MCF 10A (cell line): ENCODE measurements at regions not wholly inside any gene's neighbourhood (a gene's known extent, or its start where the extent isn't known, plus 50 kb on each side); places are given as distances from the start of the nearest gene placed in this dataset.

Experiments used
- BruUV-seq: library from RNA; stranded (reverse); fragments of 400-500 nt; replicated peaks from 2 replicates; lab custom pipeline; 2021; lab: Mats Ljungman, UMichigan
- CTCF ChIA-PET: fragments of 300-600 bp; sonication (Branson Sonifier 250); formaldehyde crosslinking; extraction: SDS; loops from one replicate; lab custom pipeline; 2021; ENCODE audit warnings: antibody characterized with exemption, inconsistent platforms; lab: Yijun Ruan, JAX
- POLR2A ChIA-PET: fragments of 300-600, 350-650 bp; sonication (Branson Sonifier 250); formaldehyde crosslinking; extraction: SDS; loops from one replicate; lab custom pipeline; 2020; ENCODE audit warnings: antibody characterized with exemption, inconsistent platforms; lab: Yijun Ruan, JAX
- DNase-seq: peaks from one replicate; pipeline ENCODE4 v3.0.0-alpha.2; 2018; ENCODE audit not compliant: unreplicated experiment
- H3K27ac Mint-ChIP-seq: one replicate; pipeline ENCODE4 v1.8.0; 2022; ENCODE audit warnings: mild to moderate bottlenecking, low read depth, mixed read lengths; ENCODE audit not compliant: unreplicated experiment
- H3K27me3 Mint-ChIP-seq: one replicate; pipeline ENCODE4 v1.8.0; 2022; ENCODE audit warnings: mixed read lengths; ENCODE audit not compliant: insufficient read depth, unreplicated experiment
- H3K36me3 Mint-ChIP-seq: one replicate; pipeline ENCODE4 v1.8.0; 2022; ENCODE audit warnings: mild to moderate bottlenecking, moderate library complexity, mixed read lengths; ENCODE audit not compliant: insufficient read depth, unreplicated experiment
- H3K4me1 Mint-ChIP-seq: one replicate; pipeline ENCODE4 v1.8.0; 2022; ENCODE audit warnings: mixed read lengths; ENCODE audit not compliant: insufficient read depth, unreplicated experiment
- H3K4me3 Mint-ChIP-seq: one replicate; pipeline ENCODE4 v1.8.0; 2022; ENCODE audit warnings: mild to moderate bottlenecking, moderate library complexity, mixed read lengths; ENCODE audit not compliant: unreplicated experiment
- H3K9me3 Mint-ChIP-seq: one replicate; pipeline ENCODE4 v1.8.0; 2022; ENCODE audit warnings: mixed read lengths; ENCODE audit not compliant: unreplicated experiment
- CTCF ChIP-seq: fragments of 200-600 bp; IDR thresholded peaks from one replicate; pipeline ENCODE4 v1.8.0; 2022; ENCODE audit warnings: antibody characterized with exemption, mild to moderate bottlenecking; ENCODE audit not compliant: unreplicated experiment
- intact Hi-C: fragments of 100-400 bp; cut with micrococcal nuclease; formaldehyde crosslinking; loops from 2 replicates; pipeline ENCODE4 v1.14.1; 2022

GRCh38 chr10:33783078-33783477 is 448.6 kb upstream of the NRP1 start:
- H3K4me1 Mint-ChIP-seq = no peaks in the 10 kb centered on the region
- intact Hi-C loops = no loop called here
- H3K27ac Mint-ChIP-seq = no peak overlapping the region
- TF ChIP-seq CTCF = no peak
- no peaks in the 10 kb centered on the region for H3K36me3 Mint-ChIP-seq
- H3K9me3 Mint-ChIP-seq = no peaks in the 10 kb centered on the region
- POLR2A ChIA-PET = interaction anchor here (0.5 kb wide), 1 partner anchor 549 kb away, joined by 4 read pairs; no protein-coding TSS in a partner anchor
- DNase-seq = no peak
- H3K27me3 Mint-ChIP-seq = no peaks in the 10 kb centered on the region
- BruUV-seq = no TSS peak
- no peak overlapping the region for H3K4me3 Mint-ChIP-seq
- CTCF ChIA-PET = no interaction called here

GRCh38 chr10:33781606-33782395 is 447.3 kb upstream of the NRP1 start:
- H3K4me1 Mint-ChIP-seq = no peaks in the 10 kb centered on the region
- no peaks in the 10 kb centered on the region for H3K9me3 Mint-ChIP-seq
- no peak overlapping the region for H3K4me3 Mint-ChIP-seq
- ChIA-PET CTCF (interaction anchor here (0.6 kb wide), 1 partner anchor 1452 kb away, joined by 4 read pairs; no protein-coding TSS in a partner anchor), POLR2A (no interaction called here)
- intact Hi-C loops = no loop called here
- no peak overlapping the region for H3K27ac Mint-ChIP-seq
- H3K36me3 Mint-ChIP-seq = no peaks in the 10 kb centered on the region
- TF ChIP-seq CTCF = no peak
- BruUV-seq = no TSS peak
- no peak for DNase-seq
- no peaks in the 10 kb centered on the region for H3K27me3 Mint-ChIP-seq

DNA sequence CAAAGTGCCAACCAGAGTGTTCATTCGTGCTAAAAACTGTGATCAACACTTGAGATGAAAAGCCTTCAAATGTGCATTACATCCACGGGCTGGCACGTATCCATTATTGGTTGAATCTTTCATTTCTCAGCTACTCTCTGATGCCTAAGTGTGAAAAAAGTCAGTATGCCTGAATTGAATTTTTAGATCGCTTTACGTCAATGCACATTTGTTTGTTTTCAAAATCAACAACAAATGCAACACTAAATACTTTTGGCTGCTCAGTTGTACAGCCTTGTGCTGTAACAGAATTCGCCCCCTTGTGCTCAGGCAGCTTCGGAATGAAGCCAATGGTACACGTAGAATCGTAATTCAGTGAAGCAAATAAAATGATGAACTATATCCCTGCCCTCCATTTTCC is 446.5 kb upstream of the NRP1 start:
- H3K9me3 Mint-ChIP-seq = no peaks in the 10 kb centered on the region
- ChIA-PET POLR2A (no interaction called here), CTCF (no interaction called here)
- H3K27ac Mint-ChIP-seq = no peak overlapping the region
- no peaks in the 10 kb centered on the region for H3K27me3 Mint-ChIP-seq
- no TSS peak for BruUV-seq
- no peaks in the 10 kb centered on the region for H3K4me1 Mint-ChIP-seq
- H3K4me3 Mint-ChIP-seq = no peak overlapping the region
- no peaks in the 10 kb centered on the region for H3K36me3 Mint-ChIP-seq
- no peak for DNase-seq
- intact Hi-C loops = no loop called here
- no peak for TF ChIP-seq CTCF

DNA sequence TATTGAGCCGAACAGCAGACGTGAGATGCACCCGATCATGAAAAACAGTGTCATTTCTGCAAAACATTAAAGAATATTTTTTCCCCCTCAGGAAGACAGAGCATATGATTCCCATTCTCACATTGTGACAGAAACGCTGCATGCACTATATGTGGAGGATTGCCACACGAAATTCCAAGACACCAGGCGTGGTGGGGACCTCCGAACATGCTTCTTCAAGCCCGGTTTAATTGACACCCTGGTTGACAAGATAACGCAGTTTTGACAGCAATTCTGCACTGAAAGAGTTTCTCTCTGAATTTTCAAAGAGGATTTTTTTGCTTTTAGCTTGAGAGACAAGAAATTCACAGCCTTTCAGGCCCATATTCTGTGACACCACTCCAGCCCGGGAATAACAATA is 442.8 kb upstream of the NRP1 start:
- no peak for TF ChIP-seq CTCF
- no peak for DNase-seq
- no peak overlapping the region for H3K27ac Mint-ChIP-seq
- intact Hi-C loops = no loop called here
- BruUV-seq = no TSS peak
- no peaks in the 10 kb centered on the region for H3K4me1 Mint-ChIP-seq
- H3K27me3 Mint-ChIP-seq = no peaks in the 10 kb centered on the region
- ChIA-PET POLR2A (no interaction called here), CTCF (no interaction called here)
- H3K36me3 Mint-ChIP-seq = no peaks in the 10 kb centered on the region
- H3K4me3 Mint-ChIP-seq = no peak overlapping the region
- H3K9me3 Mint-ChIP-seq = no peaks in the 10 kb centered on the region
